HCT116 (cell line): ENCODE measurements at regions not wholly inside any gene's neighbourhood (a gene's known extent, or its start where the extent isn't known, plus 50 kb on each side); places are given as distances from the start of the nearest gene placed in this dataset.

Source experiments
- ATAC-seq: fragments of 200-7000 bp; cut with Tn5 transposase; 2 replicates; pipeline ENCODE4 v1.9.1; 2020; ENCODE audit warnings: mild to moderate bottlenecking, moderate library complexity
- BruUV-seq: library from RNA; stranded (reverse); fragments of 400-500 nt; replicated peaks from 2 replicates; lab custom pipeline; 2021; lab: Mats Ljungman, UMichigan
- CTCF ChIA-PET: fragments of 300-600 bp; sonication (Branson Sonifier 250); formaldehyde crosslinking; loops from one replicate; lab custom pipeline; 2021; ENCODE audit warnings: antibody characterized with exemption; lab: Charles Lee
- POLR2A ChIA-PET: fragments of 300-600, 350-600 bp; sonication (Branson Sonifier 250); formaldehyde crosslinking; loops from one replicate; lab custom pipeline; 2021; ENCODE audit warnings: antibody characterized with exemption; lab: Charles Lee
- RAD21 ChIA-PET, 2 experiments: fragments of 300-600 bp; sonication (Branson Sonifier 250); formaldehyde crosslinking; loops; one replicate each; lab custom pipeline; 2023; ENCODE audit warnings: low total read pairs in 2 of 2; ENCODE audit not compliant: uncharacterized antibody in 2 of 2, unreplicated experiment in 2 of 2, low non-redundant PET in 1 of 2; lab: Charles Lee
- DNase-seq: peaks from one replicate; pipeline ENCODE4 v3.0.0-alpha.2; 2010; ENCODE audit warnings: low read depth, low spot score
- H2AFZ ChIP-seq: fragments of 200-600 bp; shearing (Covaris generic), sonication (generic); 2 replicates; pipeline ENCODE4 v1.6.1; 2017; ENCODE audit warnings: low read depth, mixed run types, mixed read lengths, antibody characterized with exemption, low read length; ENCODE audit not compliant: poor library complexity, severe bottlenecking
- H3K27ac ChIP-seq: 2 replicates; pipeline ENCODE4 v1.5.1; 2012; ENCODE audit warnings: low read depth, low read length
- H3K27me3 ChIP-seq: fragments of 200-600 bp; sonication (generic); 2 replicates; pipeline ENCODE4 v1.6.1; 2016; ENCODE audit warnings: mixed run types, low read length, mixed read lengths; ENCODE audit not compliant: insufficient read depth
- H3K36me3 ChIP-seq, 2 experiments: fragments of 200-500 bp in 1 of 2; fragments of 200-600 bp in 1 of 2; sonication (Bioruptor generic) in 1 of 2; sonication (generic) in 1 of 2; 2 replicates each; pipeline versions ENCODE4 v1.5.1 to v1.6.1; 2014 to 2016; ENCODE audit warnings: low read length in 2 of 2, inconsistent platforms in 1 of 2, mixed read lengths in 1 of 2, mixed run types in 1 of 2; ENCODE audit not compliant: insufficient read depth in 2 of 2, control insufficient read depth in 1 of 2
- H3K4me1 ChIP-seq, 2 experiments: fragments of 200-600 bp in 1 of 2; sonication (generic) in 1 of 2; 2 replicates each; pipeline versions ENCODE4 v1.5.1 to v1.6.1; 2012 to 2017; ENCODE audit warnings: low read length in 2 of 2, inconsistent platforms in 1 of 2, mild to moderate bottlenecking in 1 of 2, mixed read lengths in 1 of 2, mixed run types in 1 of 2, moderate library complexity in 1 of 2; ENCODE audit not compliant: insufficient read depth in 2 of 2, control insufficient read depth in 1 of 2
- H3K4me2 ChIP-seq: fragments of 200-600 bp; sonication (generic); 2 replicates; pipeline ENCODE4 v1.6.1; 2017; ENCODE audit warnings: mixed run types, low read length, mixed read lengths
- H3K4me3 ChIP-seq, 2 experiments: fragments of 200-600 bp in 1 of 2; sonication (generic) in 1 of 2; replicated peaks in 1 of 2; 2 replicates each; pipeline ENCODE4 v1.5.1; 2011 to 2016; ENCODE audit warnings: low read length in 2 of 2, control low read depth in 1 of 2, low read depth in 1 of 2, mild to moderate bottlenecking in 1 of 2, mixed read lengths in 1 of 2, mixed run types in 1 of 2
- H3K79me2 ChIP-seq: fragments of 200-600 bp; sonication (generic); 2 replicates; pipeline ENCODE4 v1.6.1; 2017; ENCODE audit warnings: mild to moderate bottlenecking, mixed run types, low read length, moderate library complexity, mixed read lengths; ENCODE audit not compliant: insufficient read depth
- H3K9ac ChIP-seq: fragments of 200-600 bp; sonication (generic); 2 replicates; pipeline ENCODE4 v1.6.1; 2016; ENCODE audit warnings: low read length, mixed read lengths
- H3K9me2 ChIP-seq: fragments of 200-600 bp; sonication (generic), shearing (Covaris generic); 2 replicates; pipeline ENCODE4 v1.6.1; 2017; ENCODE audit warnings: mixed run types, mild to moderate bottlenecking, moderate library complexity; ENCODE audit not compliant: insufficient read depth
- H3K9me3 ChIP-seq, 2 experiments: fragments of 200-500 bp in 1 of 2; fragments of 200-600 bp in 1 of 2; sonication (Bioruptor generic) in 1 of 2; sonication (generic) in 1 of 2; 2 replicates each; pipeline ENCODE4 v1.6.1; 2014 to 2017; ENCODE audit warnings: low read length in 2 of 2, mixed read lengths in 2 of 2, inconsistent platforms in 1 of 2, low read depth in 1 of 2, mild to moderate bottlenecking in 1 of 2, mixed run types in 1 of 2, moderate library complexity in 1 of 2; ENCODE audit not compliant: control insufficient read depth in 1 of 2, insufficient read depth in 1 of 2
- H4K20me1 ChIP-seq: fragments of 200-600 bp; sonication (generic), shearing (Covaris generic); 2 replicates; pipeline ENCODE4 v1.6.1; 2017; ENCODE audit warnings: mixed run types, mild to moderate bottlenecking, moderate library complexity; ENCODE audit not compliant: insufficient read depth
- ATF3 ChIP-seq: IDR thresholded peaks from 2 replicates; pipeline ENCODE4 v1.6.1; 2012
- CBX3 ChIP-seq: IDR thresholded peaks from 2 replicates; pipeline ENCODE4 v1.6.1; 2012; ENCODE audit warnings: low read depth
- EGR1 ChIP-seq: IDR thresholded peaks from 2 replicates; pipeline ENCODE4 v1.6.1; 2012; ENCODE audit warnings: low read depth
- JUND ChIP-seq: IDR thresholded peaks from 2 replicates; pipeline ENCODE4 v1.6.1; 2012
- MAX ChIP-seq: IDR thresholded peaks from 2 replicates; pipeline ENCODE4 v1.6.1; 2012
- RAD21 ChIP-seq: IDR thresholded peaks from 2 replicates; pipeline ENCODE4 v1.6.1; 2012; ENCODE audit warnings: low read depth, mild to moderate bottlenecking
- SIN3A ChIP-seq: IDR thresholded peaks from 2 replicates; pipeline ENCODE4 v1.6.1; 2012; ENCODE audit warnings: low read depth
- SP1 ChIP-seq: IDR thresholded peaks from 2 replicates; pipeline ENCODE4 v1.6.1; 2012; ENCODE audit warnings: low read depth
- SRF ChIP-seq: IDR thresholded peaks from 2 replicates; pipeline ENCODE4 v1.6.1; 2012; ENCODE audit warnings: low read depth
- TCF7L2 ChIP-seq: IDR thresholded peaks from 2 replicates; pipeline ENCODE4 v1.7.0; 2011; ENCODE audit warnings: borderline replicate concordance, inconsistent platforms; ENCODE audit not compliant: insufficient read depth, insufficient read length; ENCODE audit errors: extremely low read depth
- YY1 ChIP-seq: IDR thresholded peaks from 2 replicates; pipeline ENCODE4 v1.6.1; 2011; ENCODE audit warnings: low read length, low read depth, moderate library complexity, mild to moderate bottlenecking; ENCODE audit not compliant: insufficient replicate concordance; ENCODE audit errors: extremely low read depth
- ZBTB33 ChIP-seq: IDR thresholded peaks from 2 replicates; pipeline ENCODE4 v1.6.1; 2011; ENCODE audit warnings: mild to moderate bottlenecking, low read length, moderate library complexity; ENCODE audit not compliant: insufficient replicate concordance; ENCODE audit errors: extremely low read depth
- ZNF274 ChIP-seq: fragments of 200-500 bp; sonication (Bioruptor generic); IDR thresholded peaks from 2 replicates; pipeline ENCODE4 v1.6.1; 2014; ENCODE audit warnings: mild to moderate bottlenecking, low read depth, low read length, inconsistent platforms
- intact Hi-C: fragments of 100-400 bp; cut with micrococcal nuclease; formaldehyde crosslinking; loops from 2 replicates; pipeline ENCODE4 v1.10.0; 2022

- no peak for TF ChIP-seq TCF7L2
- no peak for TF ChIP-seq EGR1
- no peak for TF ChIP-seq YY1
Measured at GRCh38 chr5:125277494-125278154, 531.2 kb upstream of the ZNF608 start (continued).

- CTCF ChIA-PET, result no interaction called here
- Histone ChIP-seq H3K27me3 (no peaks in the 10 kb centered on the region), H3K9me2 (no peaks in the 10 kb centered on the region), H3K4me1 (peaks cover 9 to 29% of the 10 kb centered on the region in 2 experiments), H3K9ac (no peak overlapping the region), H3K79me2 (no peaks in the 10 kb centered on the region), H3K4me3 (no peak overlapping the region), H3K4me2 (no peak overlapping the region), H3K36me3 (no peaks in the 10 kb centered on the region), H3K27ac (no peak overlapping the region), H4K20me1 (no peaks in the 10 kb centered on the region), H3K9me3 (no peaks in the 10 kb centered on the region), H2AFZ (no peak overlapping the region)
- DNase-seq, result no peak
- no peak for TF ChIP-seq SIN3A
- no peak for TF ChIP-seq TCF7L2
- no peak for TF ChIP-seq CBX3
- no peak for TF ChIP-seq YY1
- TF ChIP-seq JUND, result no peak
- no peak for TF ChIP-seq SRF
- TF ChIP-seq MAX, result no peak
- TF ChIP-seq ZNF274, result no peak
- TF ChIP-seq EGR1, result no peak
- TF ChIP-seq SP1, result no peak
- no peak for TF ChIP-seq ZBTB33
- no peak for TF ChIP-seq ATF3
- TF ChIP-seq RAD21, result no peak
- RAD21 ChIA-PET, result no interaction called here
- intact Hi-C loops, result no loop called here
- BruUV-seq, result no TSS peak
- POLR2A ChIA-PET, result no interaction called here
- ATAC-seq, result no peak
Measured at GRCh38 chr5:125278711-125279110, 532.3 kb upstream of the ZNF608 start.
